ENCODE measurements at regions not wholly inside any gene's neighbourhood (a gene's known extent, or its start where the extent isn't known, plus 50 kb on each side); places are given as distances from the start of the nearest gene placed in this dataset.
"Not testable (repeated sequence)": the region's sequence is repeated elsewhere in the genome, so short reads cannot be mapped to it uniquely, and the experiment has no call there.

DNA sequence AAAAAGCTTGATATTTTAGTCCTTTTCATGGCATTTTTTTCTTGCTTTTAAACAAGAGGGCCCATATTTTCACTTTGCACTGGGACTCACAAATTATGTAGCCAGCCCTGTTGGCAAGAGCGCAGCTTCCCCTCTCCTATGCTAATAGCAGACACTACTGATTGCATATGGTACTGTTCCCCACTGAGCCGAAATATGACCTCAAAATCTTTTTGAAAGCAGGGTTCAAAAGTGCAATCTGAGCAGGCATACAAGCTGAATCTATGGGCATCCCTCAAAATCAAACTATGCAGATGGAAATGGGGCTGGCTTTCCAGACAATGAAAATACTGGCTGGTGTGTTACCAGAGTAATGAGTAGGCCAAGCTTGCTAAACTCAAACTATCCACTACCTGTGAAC lies 225.2 kb upstream of the SETMAR start:
- DNase-seq: no peak

GRCh38 chr3:4078903-4079302 lies 224.3 kb upstream of the SETMAR start:
- no peak for DNase-seq

GRCh38 chr3:4079339-4080195 lies 223.6 kb upstream of the SETMAR start:
- no peak for DNase-seq

DNA sequence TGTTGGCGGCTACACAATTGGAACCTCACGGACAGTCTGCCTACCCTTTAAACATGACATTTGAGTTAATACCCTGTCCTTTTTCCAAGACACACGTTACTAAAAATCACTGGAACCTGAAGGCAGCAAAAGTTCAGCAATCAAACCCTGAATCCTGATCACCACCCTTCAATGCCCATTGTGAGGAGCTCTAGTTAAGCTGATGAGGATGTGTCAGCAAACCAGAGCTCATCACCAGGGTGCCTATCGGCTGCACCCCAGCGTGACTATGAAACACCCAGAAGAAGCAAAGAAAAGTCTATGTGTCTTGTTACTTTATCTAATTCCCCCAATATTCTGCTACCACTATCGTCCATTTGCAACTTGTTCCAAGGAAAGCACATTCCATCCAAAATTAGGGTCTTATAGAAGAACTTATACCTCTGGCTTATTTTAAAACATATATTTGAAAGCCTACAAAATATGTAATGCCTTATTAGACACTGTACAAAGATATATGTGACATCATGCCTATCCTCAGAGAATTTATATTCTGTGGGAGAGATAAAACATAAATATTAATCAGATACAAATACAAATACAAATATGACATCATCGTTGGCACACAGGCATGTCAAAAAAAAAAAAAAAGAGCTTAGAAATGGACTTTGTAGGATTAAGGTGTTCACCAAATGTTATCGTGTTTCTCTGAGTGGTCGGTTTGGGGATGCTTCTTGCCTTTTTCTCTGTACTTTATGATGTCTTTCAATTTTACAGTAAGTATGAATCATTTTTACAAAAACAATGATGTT lies 219.7 kb upstream of the SETMAR start:
- DNase-seq: no peak

- DNase-seq: no peak
These were observed 218.9 kb upstream of the SETMAR start for GRCh38 chr3:4084271-4084670.

GRCh38 chr3:4086662-4087061 lies 216.5 kb upstream of the SETMAR start:
- not testable (repeated sequence) for DNase-seq

- DNase-seq: no peak
These were observed 211.4 kb upstream of the SETMAR start for GRCh38 chr3:4091786-4092185.

DNA sequence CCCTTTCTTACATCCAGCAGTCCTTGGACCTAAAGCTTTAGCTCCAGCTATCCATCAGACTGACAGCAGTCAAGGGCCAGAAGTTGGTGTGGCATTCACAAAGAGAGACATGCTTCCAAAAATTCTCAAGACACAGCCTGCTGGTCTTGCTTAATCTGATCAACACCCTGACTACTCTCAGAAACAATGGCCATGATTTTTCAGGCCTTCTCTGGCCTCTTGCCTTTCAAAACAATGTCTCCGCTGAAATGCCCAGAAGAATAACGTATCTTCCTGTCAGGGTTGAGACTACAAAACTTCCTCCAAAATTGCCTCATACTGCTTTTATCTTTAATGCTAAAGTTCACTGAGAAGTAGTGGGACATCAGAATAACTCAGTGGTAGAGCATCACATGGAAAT lies 205.4 kb upstream of the SETMAR start:
- DNase-seq: no peak

GRCh38 chr3:4099607-4100006 lies 203.6 kb upstream of the SETMAR start:
- DNase-seq: no peak

DNA sequence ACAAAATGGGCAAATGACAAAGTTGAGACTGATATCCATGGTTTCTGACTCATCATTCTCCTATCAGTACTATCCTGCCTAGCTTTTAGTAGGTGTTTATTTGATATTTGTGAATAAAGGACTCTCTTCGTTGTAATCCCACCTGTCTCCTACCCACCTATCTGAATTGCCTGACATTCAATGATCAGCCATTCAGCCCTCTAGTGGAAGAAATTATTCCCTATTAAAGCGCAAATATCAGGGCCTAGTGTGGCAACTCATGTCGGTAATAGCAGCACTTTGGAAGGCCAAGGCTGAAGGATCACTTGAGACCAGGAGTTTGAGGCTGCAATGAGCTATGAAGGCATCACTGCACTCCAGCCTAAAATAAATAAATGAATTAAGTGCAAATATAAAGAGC lies 195.7 kb upstream of the SETMAR start:
- no peak for DNase-seq

- DNase-seq: no peak
These were observed 189.2 kb upstream of the SETMAR start for GRCh38 chr3:4113811-4114522.

DNA sequence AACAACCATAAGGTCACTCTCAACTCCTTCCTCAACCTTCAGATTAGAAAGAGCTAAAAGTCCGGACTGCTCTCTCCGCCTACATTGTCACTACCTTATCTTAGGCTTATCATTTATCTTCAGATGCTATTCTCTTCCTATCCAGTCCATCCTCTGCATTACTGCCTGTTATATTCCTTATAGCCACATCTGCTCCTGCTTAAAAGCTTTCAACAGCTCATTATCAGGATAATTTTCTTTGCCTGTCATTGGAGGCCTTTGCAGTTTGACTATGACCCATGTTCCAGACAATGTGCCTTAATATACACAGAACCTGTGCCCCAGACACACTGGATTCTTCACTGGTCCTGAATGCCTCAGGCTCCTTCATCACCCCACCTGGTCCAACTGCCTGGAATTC lies 184.1 kb upstream of the SETMAR start:
- DNase-seq: no peak

- no peak for DNase-seq
These were observed 177.6 kb upstream of the SETMAR start for GRCh38 chr3:4125576-4125975.

- no peak for DNase-seq
These were observed 164.9 kb upstream of the SETMAR start for GRCh38 chr3:4138150-4138785.

GRCh38 chr3:4138786-4139431 lies 164.3 kb upstream of the SETMAR start:
- DNase-seq: no peak

DNA sequence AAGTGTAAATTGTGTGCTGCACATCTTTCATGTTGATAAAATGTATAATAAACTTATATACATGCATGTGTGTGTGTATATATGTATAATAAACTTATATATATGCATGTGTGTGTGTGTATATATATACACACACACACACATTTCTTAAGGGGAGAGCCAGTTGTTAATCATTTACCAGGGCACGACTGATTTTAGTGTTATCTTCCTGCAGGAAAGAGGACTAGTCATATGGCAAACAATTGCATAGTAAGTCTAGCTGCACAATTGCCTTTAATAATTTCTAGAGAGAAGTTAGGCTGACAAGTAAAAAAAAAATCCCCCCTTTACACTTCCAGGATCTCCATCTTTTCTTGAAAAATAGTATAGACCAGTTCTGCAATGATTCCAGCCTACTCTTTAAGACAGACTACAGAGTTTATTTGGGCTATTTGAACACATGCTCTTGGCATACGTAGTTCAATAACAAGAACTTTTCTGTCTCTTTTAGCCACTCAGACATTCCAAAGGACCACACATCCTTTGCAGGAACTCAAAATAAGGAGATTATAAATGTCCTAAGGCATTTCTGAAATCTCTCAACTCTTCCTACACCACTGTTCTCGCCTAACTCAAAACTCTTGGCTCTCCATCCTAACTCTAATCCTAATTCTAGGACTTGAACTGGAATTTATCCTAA lies 163.6 kb upstream of the SETMAR start:
- DNase-seq: no peak

DNA sequence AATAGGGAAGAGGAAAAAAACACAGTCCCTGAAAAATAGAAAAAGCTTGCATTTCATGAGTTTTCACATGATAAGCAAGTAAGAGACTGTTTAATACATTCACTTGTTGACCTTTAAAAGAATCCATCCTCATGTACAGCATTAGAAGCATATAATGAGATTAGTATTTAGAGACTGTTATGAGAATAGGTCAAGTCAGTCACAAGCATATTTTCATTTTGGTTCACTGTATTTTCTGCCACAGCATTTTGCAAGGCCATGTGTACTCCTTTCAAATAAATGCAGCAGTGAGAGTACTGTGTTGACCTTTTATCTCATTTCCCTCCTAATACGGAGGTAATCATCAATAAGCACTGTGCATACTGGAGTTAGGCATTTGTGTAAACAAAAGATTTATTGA lies 162.2 kb upstream of the SETMAR start:
- DNase-seq: no peak

DNA sequence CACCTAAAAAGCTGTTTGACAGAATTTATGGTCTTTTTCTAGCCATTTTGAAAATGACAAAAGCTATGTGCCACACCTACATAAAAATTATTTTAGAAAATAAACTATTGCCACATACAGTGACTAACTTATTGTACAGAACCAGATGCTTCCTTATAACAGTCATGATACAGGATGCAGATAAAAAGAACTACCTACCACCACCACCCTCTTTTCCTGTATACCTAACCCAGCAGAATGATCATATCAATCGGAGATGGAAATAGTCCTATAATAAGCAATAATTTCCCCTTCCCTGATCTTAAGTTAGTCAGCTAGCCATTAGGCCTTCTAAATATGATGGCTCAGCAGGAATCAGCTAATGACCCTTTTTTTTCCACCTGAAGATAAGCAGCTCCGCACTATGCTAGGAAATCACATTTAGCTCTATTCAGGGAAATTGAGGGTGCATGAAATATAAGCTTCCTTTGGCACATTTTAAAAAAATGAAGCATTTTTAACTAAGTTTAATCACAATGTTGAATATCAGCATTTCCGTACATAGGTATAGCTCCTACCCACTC lies 155.5 kb upstream of the SETMAR start:
- DNase-seq: no peak

- DNase-seq: no peak
These were observed 153.9 kb upstream of the SETMAR start for GRCh38 chr3:4149296-4149695.

DNA sequence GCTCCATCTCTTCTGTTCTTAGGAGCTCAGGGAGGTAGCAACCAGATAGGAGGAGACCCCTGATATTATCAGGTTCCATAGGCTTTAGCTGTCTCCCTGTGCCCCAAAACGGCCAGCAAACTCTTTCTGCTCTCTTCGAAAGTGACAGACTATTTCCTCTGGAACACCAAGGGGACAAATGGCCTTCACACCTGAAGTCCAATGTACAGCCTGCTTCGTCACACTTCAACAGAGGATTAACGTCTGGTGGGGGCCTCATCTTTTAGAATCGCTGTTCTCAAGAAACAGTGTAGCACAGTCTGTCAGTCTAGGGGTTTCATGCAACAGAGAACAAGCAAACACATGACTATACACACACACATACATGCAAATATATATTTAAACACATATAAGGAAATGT lies 152.4 kb upstream of the SETMAR start:
- DNase-seq: no peak

DNA sequence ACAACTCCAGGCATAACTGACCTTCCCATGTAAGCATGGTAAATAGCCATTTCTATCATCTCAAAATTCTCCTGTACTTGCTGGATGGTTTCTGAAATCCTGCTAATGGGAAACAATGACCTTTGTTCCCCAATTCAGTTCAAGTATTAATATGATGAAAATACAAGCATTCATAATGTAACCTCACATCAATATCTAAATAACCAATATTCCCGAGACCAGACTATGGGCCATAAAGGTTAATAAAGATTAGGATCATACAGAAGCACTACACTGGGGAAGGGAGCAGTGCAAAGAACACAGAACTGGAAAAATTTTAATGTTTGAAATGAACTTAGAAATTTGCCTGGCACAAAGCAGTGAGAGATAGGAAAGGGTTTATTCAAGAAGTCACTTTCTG lies 151.3 kb upstream of the SETMAR start:
- DNase-seq: no peak

- no peak for DNase-seq
These were observed 149.4 kb upstream of the SETMAR start for GRCh38 chr3:4153771-4154170.
